ENCODE measurements at regions not wholly inside any gene's neighbourhood (a gene's known extent, or its start where the extent isn't known, plus 50 kb on each side); places are given as distances from the start of the nearest gene placed in this dataset.

DNA sequence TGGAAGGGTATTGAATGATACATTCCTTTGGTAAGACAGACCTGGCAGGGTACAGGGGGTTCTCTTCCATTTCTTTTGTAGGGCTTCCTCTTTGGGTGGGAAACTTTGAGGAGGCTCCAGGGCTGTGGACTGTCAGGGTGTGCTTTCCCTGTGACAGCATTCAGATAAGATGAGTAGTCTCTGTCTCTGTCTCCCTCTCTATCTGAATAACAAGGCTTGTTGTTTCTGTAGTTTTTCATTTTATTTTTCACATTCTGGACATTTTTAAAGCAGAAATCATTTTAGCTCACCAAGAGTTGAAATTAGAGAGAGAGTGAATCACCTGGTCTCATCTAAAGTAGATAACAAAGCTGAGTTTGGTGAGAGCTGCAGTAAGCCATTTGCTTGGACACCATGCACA lies 100.8 kb upstream of the TPM1 start:
- Histone ChIP-seq H3K27me3 (no peaks in the 10 kb centered on the region), H3K36me3 (no peaks in the 10 kb centered on the region), H3K9me3 (no peaks in the 10 kb centered on the region), H3K27ac (no peak overlapping the region), H3K4me1 (peaks cover 0 to 36% (median 22%) of the 10 kb centered on the region in 4 donors), H3K4me3 (no peak overlapping the region)
- intact Hi-C loops (cut with DNase I): no loop called here
- TF ChIP-seq POLR2A (IDR thresholded peaks at IDR 0.05): no peak
- TF ChIP-seq, protein P1, sequence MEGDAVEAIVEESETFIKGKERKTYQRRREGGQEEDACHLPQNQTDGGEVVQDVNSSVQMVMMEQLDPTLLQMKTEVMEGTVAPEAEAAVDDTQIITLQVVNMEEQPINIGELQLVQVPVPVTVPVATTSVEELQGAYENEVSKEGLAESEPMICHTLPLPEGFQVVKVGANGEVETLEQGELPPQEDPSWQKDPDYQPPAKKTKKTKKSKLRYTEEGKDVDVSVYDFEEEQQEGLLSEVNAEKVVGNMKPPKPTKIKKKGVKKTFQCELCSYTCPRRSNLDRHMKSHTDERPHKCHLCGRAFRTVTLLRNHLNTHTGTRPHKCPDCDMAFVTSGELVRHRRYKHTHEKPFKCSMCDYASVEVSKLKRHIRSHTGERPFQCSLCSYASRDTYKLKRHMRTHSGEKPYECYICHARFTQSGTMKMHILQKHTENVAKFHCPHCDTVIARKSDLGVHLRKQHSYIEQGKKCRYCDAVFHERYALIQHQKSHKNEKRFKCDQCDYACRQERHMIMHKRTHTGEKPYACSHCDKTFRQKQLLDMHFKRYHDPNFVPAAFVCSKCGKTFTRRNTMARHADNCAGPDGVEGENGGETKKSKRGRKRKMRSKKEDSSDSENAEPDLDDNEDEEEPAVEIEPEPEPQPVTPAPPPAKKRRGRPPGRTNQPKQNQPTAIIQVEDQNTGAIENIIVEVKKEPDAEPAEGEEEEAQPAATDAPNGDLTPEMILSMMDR (IDR thresholded peaks at IDR 0.05): no peak
- ATAC-seq (no peak), DNase-seq (no peak)

DNA sequence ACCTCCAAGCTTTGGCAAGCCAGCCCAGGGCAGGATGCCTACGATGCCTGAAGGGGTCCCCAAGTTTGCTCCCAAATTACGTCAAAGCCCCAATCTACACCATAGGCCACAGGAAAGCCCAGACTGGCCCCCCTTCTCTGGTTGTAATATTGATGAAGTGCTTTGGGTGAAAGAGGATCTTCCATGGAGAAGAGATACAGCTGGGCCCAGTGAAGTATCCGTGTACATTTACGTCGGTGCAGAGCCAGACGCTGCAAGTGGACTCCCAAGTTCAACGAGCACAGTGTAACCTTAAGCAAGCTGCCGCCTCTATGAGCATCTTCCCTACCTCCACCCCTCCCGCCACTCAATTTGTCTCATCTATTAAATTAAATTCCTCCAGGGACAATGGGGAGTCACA lies 100.1 kb upstream of the TPM1 start:
- intact Hi-C loops (cut with DNase I): no loop called here
- TF ChIP-seq, protein P1 (IDR thresholded peaks at IDR 0.05): no peak
- TF ChIP-seq POLR2A (IDR thresholded peaks at IDR 0.05): no peak
- DNase-seq: no peak

DNA sequence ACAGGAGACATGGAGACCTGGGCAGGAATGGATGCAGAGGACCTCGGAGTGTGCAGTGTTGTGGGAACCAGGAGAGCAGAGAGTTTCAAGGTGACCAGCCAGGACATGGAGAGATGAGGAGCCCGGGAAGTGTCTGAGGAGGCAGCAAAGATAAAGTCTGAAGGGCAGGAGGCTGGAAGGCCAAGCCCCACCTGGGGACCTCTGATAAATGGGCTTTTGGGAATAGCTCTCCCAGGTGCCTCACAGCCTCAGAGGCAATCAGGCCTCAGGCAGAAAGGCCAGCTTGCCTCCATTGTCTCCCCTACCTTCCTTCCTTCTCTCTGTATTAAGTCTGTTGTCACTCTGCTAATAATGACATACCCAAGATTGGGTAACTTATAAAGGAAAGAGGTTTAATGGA lies 97.5 kb upstream of the TPM1 start:
- DNase-seq: no peak
- no peaks in the 10 kb centered on the region for H3K27me3 ChIP-seq
- no peak for ATAC-seq
- intact Hi-C loops (cut with DNase I): no loop called here
- TF ChIP-seq POLR2A (IDR thresholded peaks at IDR 0.05): no peak
- TF ChIP-seq, protein P1 (IDR thresholded peaks at IDR 0.05): no peak
- no peak overlapping the region for H3K4me3 ChIP-seq
- no peaks in the 10 kb centered on the region for H3K9me3 ChIP-seq
- 100% methylated on average over 1 of the region's 2 CpGs for WGBS (ENCODE audit: insufficient coverage, low coverage, low lambda C conversion rate, missing lambda C conversion rate)
- no peak overlapping the region for H3K27ac ChIP-seq
- H3K4me1 ChIP-seq: peaks cover 0 to 13% (median 8%) of the 10 kb centered on the region in 4 donors
- no peaks in the 10 kb centered on the region for H3K36me3 ChIP-seq

More for the DNA sequence above, 100.1 kb upstream of the TPM1 start:
- Histone ChIP-seq H3K27ac (no peak overlapping the region), H3K4me1 (peaks cover 0 to 36% (median 20%) of the 10 kb centered on the region in 4 donors), H3K9me3 (no peaks in the 10 kb centered on the region), H3K27me3 (no peaks in the 10 kb centered on the region), H3K4me3 (no peak overlapping the region), H3K36me3 (no peaks in the 10 kb centered on the region)
- 97% methylated on average over 7 of the region's 9 CpGs for WGBS (ENCODE audit: insufficient coverage, low coverage, low lambda C conversion rate, missing lambda C conversion rate)
- ATAC-seq: no peak

DNA sequence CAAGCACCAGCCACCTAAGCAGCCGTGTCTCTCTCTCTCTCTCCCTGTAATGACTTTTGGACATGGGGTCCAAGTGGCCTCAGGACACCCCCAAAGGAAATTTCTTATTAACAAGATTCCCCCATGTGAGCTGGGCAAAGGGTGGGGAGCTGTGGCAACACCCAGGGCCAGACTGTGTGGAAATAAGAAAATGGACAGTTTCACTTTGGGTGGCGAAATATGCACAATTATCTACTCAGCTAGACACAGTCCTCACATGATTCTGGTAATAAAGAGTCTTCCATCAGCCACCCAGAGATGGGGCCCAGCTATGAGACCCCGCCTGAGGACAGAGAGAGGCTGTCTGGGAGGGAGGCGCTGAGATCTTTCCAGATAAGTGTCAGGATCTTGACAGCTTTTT lies 96.8 kb upstream of the TPM1 start:
- Histone ChIP-seq H3K27me3 (no peaks in the 10 kb centered on the region), H3K4me3 (no peak overlapping the region), H3K4me1 (peaks cover 0 to 6% (median 2%) of the 10 kb centered on the region in 4 donors), H3K27ac (no peak overlapping the region), H3K9me3 (no peaks in the 10 kb centered on the region), H3K36me3 (no peaks in the 10 kb centered on the region)
- ATAC-seq: peak in 2 of 4 donors; percentile 33 to 36
- TF ChIP-seq, protein P1 (IDR thresholded peaks at IDR 0.05): no peak
- no peak for TF ChIP-seq POLR2A (IDR thresholded peaks at IDR 0.05)
- WGBS (ENCODE audit: insufficient coverage, low coverage, low lambda C conversion rate, missing lambda C conversion rate): 77% methylated on average over 3 of the region's 4 CpGs
- intact Hi-C loops (cut with DNase I): no loop called here
- no peak for DNase-seq

DNA sequence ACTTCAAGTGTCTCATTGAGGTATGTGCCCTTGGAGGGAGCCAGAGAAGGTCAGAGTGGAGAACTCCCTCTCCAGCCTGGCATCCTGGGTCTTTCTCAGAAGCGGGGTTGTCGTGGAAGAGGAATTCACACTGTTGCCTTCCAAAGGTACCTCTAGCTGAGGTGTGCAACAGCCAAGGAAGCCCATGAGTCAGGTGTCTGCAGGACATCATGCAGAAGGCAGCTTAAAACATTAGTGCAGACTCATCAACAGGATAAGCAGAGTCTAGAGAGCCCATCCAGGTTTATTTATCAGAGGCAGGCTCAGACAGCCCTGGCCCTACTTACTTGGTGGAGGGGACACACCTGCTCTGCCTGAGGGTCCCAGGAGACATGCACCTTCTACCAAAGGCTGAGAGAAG lies 95.6 kb upstream of the TPM1 start:
- TF ChIP-seq, protein P1 (IDR thresholded peaks at IDR 0.05): no peak
- TF ChIP-seq POLR2A (IDR thresholded peaks at IDR 0.05): no peak
- Histone ChIP-seq H3K4me1 (no peaks in the 10 kb centered on the region), H3K4me3 (no peak overlapping the region), H3K36me3 (no peaks in the 10 kb centered on the region), H3K27me3 (no peaks in the 10 kb centered on the region), H3K9me3 (no peaks in the 10 kb centered on the region), H3K27ac (no peak overlapping the region)
- intact Hi-C loops (cut with DNase I): no loop called here
- WGBS (ENCODE audit: insufficient coverage, low coverage, low lambda C conversion rate, missing lambda C conversion rate): no CpG with 5 or more reads among the region's 2 CpGs
- DNase-seq (no peak), ATAC-seq (no peak)
